ENCODE measurements at regions not wholly inside any gene's neighbourhood (a gene's known extent, or its start where the extent isn't known, plus 50 kb on each side); places are given as distances from the start of the nearest gene placed in this dataset.

- DNase-seq: no peak
Measured at GRCh38 chr3:177516158-177517011, 319.1 kb upstream of the TBL1XR1 start.

GRCh38 chr3:177517906-177518305 is 320.6 kb upstream of the TBL1XR1 start:
- DNase-seq: no peak

GRCh38 chr3:177519588-177519987 is 322.3 kb upstream of the TBL1XR1 start:
- no peak for DNase-seq

- DNase-seq: peak; percentile 77
Measured at GRCh38 chr3:177521305-177521704, 324.0 kb upstream of the TBL1XR1 start.

- peak; percentile 68 for DNase-seq
Measured at GRCh38 chr3:177522051-177522450, 324.8 kb upstream of the TBL1XR1 start.

GRCh38 chr3:177523067-177523675 is 325.9 kb upstream of the TBL1XR1 start:
- DNase-seq: peak; percentile 79

GRCh38 chr3:177523872-177524438 is 326.7 kb upstream of the TBL1XR1 start:
- peak; percentile 73 for DNase-seq

- no peak for DNase-seq
Measured at GRCh38 chr3:177524742-177525141, 327.5 kb upstream of the TBL1XR1 start.

GRCh38 chr3:177525414-177525813 is 328.1 kb upstream of the TBL1XR1 start:
- DNase-seq: no peak

GRCh38 chr3:177525987-177526712 is 328.9 kb upstream of the TBL1XR1 start:
- no peak for DNase-seq

- DNase-seq: no peak
Measured at GRCh38 chr3:177527182-177527581, 329.9 kb upstream of the TBL1XR1 start.

- DNase-seq: no peak
Measured at GRCh38 chr3:177528306-177529070, 331.2 kb upstream of the TBL1XR1 start.

- DNase-seq: no peak
Measured at GRCh38 chr3:177529071-177529550, 331.8 kb upstream of the TBL1XR1 start.

GRCh38 chr3:177529716-177530335 is 332.5 kb upstream of the TBL1XR1 start:
- DNase-seq: no peak

- DNase-seq: no peak
Measured at GRCh38 chr3:177530908-177531307, 333.6 kb upstream of the TBL1XR1 start.

- peak; percentile 19 for DNase-seq
Measured at GRCh38 chr3:177536873-177537272, 339.6 kb upstream of the TBL1XR1 start.

GRCh38 chr3:177537612-177538011 is 340.3 kb upstream of the TBL1XR1 start:
- no peak for DNase-seq

- no peak for DNase-seq
Measured at GRCh38 chr3:177538048-177538749, 340.9 kb upstream of the TBL1XR1 start.

- DNase-seq: no peak
Measured at GRCh38 chr3:177538750-177539730, 341.8 kb upstream of the TBL1XR1 start.

- peak; percentile 27 for DNase-seq
Measured at GRCh38 chr3:177541541-177541940, 344.3 kb upstream of the TBL1XR1 start.

Measured in NCI-H146 (cell line).